Parathyroid adenoma (tissue), 2 donors: ENCODE measurements at regions not wholly inside any gene's neighbourhood (a gene's known extent, or its start where the extent isn't known, plus 50 kb on each side); places are given as distances from the start of the nearest gene placed in this dataset.

ENCODE experiments used
- H2AFZ ChIP-seq: fragments of 300-600 bp; sonication (generic); one replicate; pipeline ENCODE4 v1.7.0; 2017; ENCODE audit warnings: antibody characterized with exemption, mild to moderate bottlenecking
- H3K27ac ChIP-seq: fragments of 300-600 bp; sonication (generic); one replicate; pipeline ENCODE4 v1.7.0; 2017
- H3K27me3 ChIP-seq: fragments of 300-600 bp; sonication (generic); one replicate; pipeline ENCODE4 v1.7.0; 2017; ENCODE audit warnings: low read length; ENCODE audit not compliant: control insufficient read depth, insufficient read depth
- H3K36me3 ChIP-seq: fragments of 300-600 bp; sonication (generic); one replicate; pipeline ENCODE4 v1.7.0; 2017; ENCODE audit warnings: low read length; ENCODE audit not compliant: control insufficient read depth, insufficient read depth
- H3K4me1 ChIP-seq: fragments of 300-600 bp; sonication (generic); one replicate; pipeline ENCODE4 v1.7.0; 2017; ENCODE audit warnings: control low read depth
- H3K4me2 ChIP-seq: fragments of 300-600 bp; sonication (generic); one replicate; pipeline ENCODE4 v1.7.0; 2017; ENCODE audit warnings: low read length
- H3K4me3 ChIP-seq: fragments of 300-600 bp; sonication (generic); one replicate; pipeline ENCODE4 v1.7.0; 2017; ENCODE audit warnings: low read depth, low read length
- H3K79me2 ChIP-seq: fragments of 300-600 bp; sonication (generic); one replicate; pipeline ENCODE4 v1.7.0; 2017; ENCODE audit warnings: control low read depth
- H3K9ac ChIP-seq: fragments of 300-600 bp; sonication (generic); one replicate; pipeline ENCODE4 v1.7.0; 2017; ENCODE audit warnings: mild to moderate bottlenecking
- H3K9me3 ChIP-seq: fragments of 300-600 bp; sonication (generic); one replicate; pipeline ENCODE4 v1.7.0; 2017; ENCODE audit warnings: low read length; ENCODE audit not compliant: control insufficient read depth
- TF ChIP-seq, protein P1 (sequence below): fragments of 300-600 bp; sonication (generic); IDR thresholded peaks from one replicate; pipeline ENCODE4 v1.7.0; 2017; ENCODE audit warnings: antibody characterized with exemption, mild to moderate bottlenecking
- donor health status: primary hyperparathyroidism.

DNA sequence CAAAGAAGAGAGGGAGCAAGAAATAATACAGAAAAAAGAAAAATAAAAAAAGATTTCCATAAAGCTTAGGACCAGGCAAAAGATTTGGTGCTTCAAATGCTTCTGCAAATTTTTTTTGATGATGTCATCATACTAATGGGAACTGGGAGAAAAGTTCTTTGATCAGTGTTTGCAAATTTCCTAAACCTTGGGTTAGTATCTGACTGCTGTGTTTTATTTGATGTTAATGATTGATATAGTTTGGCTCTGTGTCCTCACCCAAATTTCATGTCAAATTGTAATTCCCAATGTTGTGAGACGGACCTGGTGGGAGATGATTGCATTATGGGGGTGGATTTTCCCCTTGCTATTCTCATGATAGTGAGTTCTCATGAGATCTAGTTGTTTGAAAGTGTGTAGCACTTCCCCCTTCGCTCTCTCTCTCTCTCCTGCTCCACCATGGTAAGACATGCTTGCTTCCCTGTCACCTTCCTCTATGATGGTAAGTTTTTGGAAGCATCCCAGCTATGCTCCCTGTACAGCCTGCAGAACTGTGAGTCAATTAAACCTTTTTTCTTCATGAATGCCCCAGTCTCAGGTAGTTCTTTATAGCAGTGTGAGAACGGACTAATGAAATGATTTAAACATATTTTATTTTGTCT lies 72.6 kb downstream of the TMEM100 start:
- TF ChIP-seq, protein P1, sequence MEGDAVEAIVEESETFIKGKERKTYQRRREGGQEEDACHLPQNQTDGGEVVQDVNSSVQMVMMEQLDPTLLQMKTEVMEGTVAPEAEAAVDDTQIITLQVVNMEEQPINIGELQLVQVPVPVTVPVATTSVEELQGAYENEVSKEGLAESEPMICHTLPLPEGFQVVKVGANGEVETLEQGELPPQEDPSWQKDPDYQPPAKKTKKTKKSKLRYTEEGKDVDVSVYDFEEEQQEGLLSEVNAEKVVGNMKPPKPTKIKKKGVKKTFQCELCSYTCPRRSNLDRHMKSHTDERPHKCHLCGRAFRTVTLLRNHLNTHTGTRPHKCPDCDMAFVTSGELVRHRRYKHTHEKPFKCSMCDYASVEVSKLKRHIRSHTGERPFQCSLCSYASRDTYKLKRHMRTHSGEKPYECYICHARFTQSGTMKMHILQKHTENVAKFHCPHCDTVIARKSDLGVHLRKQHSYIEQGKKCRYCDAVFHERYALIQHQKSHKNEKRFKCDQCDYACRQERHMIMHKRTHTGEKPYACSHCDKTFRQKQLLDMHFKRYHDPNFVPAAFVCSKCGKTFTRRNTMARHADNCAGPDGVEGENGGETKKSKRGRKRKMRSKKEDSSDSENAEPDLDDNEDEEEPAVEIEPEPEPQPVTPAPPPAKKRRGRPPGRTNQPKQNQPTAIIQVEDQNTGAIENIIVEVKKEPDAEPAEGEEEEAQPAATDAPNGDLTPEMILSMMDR = no peak
- Histone ChIP-seq H3K4me1 (no peaks in the 10 kb centered on the region), H3K36me3 (no peaks in the 10 kb centered on the region), H3K9me3 (no peaks in the 10 kb centered on the region), H3K4me2 (no peak overlapping the region), H3K79me2 (no peaks in the 10 kb centered on the region), H3K9ac (no peak overlapping the region), H3K4me3 (no peak overlapping the region), H3K27me3 (no peaks in the 10 kb centered on the region), H2AFZ (no peak overlapping the region), H3K27ac (no peak overlapping the region)

DNA sequence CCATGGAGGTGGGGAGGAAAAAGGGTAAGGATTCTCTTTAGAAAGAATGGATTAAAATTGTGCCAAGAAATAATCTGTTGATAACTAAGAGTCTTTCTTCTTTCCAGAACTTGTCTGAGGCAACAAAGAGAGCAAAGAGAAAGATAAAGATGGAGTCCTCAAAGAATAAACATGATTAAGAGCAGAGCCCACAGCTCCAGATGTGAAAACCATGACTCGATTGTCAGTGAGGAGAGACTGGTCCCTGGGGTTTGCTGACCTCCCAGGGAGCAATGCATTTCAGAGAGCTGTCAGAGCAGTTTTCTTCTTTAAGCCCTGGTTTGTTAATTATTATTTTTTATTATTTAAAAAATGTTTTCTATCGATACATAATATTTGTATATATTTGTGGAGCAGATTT lies 74.6 kb downstream of the TMEM100 start:
- H3K4me1 ChIP-seq = no peaks in the 10 kb centered on the region
- no peaks in the 10 kb centered on the region for H3K36me3 ChIP-seq
- TF ChIP-seq, protein P1 = no peak
- H3K9ac ChIP-seq = no peak overlapping the region
- no peak overlapping the region for H3K4me2 ChIP-seq
- H3K4me3 ChIP-seq = no peak overlapping the region
- H3K27ac ChIP-seq = no peak overlapping the region
- no peaks in the 10 kb centered on the region for H3K27me3 ChIP-seq
- no peak overlapping the region for H2AFZ ChIP-seq
- no peaks in the 10 kb centered on the region for H3K9me3 ChIP-seq
- no peaks in the 10 kb centered on the region for H3K79me2 ChIP-seq

DNA sequence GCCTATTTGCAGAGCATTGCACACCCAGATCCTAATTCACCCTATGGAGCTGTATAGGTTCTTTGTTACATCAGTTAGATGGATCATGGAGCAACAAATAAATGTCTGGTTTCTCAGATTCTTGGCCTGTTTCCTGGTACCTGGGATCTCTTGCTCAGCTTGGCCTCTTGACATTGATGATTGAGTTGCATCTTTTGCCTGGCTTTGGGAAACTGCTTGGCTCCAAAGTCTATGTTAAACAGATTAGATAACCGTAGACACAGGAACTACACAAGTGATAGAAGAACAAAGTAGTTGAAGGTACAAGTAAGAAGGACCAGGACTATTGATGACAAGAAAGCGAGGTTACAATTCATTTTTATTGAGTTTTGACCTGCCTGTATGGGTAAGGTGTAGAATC lies 77.3 kb downstream of the TMEM100 start:
- Histone ChIP-seq H2AFZ (no peak overlapping the region), H3K79me2 (no peaks in the 10 kb centered on the region), H3K9ac (no peak overlapping the region), H3K27me3 (no peaks in the 10 kb centered on the region), H3K4me2 (no peak overlapping the region), H3K27ac (no peak overlapping the region), H3K9me3 (no peaks in the 10 kb centered on the region), H3K4me3 (no peak overlapping the region), H3K4me1 (no peaks in the 10 kb centered on the region), H3K36me3 (no peaks in the 10 kb centered on the region)
- TF ChIP-seq, protein P1 = no peak

DNA sequence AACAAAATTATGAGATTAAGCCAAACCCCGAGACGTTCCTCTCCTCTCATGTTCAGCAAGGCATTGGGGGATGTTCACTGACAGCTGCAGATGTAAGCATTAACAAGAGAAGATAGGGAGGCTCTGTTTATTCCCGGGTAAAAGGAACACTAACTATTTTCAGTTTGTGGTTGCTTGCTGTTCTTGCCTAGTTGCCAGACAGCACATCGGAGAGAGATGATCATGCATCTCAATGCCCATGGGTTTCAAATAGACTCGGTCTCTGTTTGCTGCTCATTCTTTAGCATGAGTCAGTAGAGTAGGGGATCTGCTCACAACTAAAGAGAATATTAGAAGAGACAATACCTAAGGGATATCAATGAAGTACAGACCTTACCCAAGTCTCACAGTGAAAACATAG lies 78.3 kb downstream of the TMEM100 start:
- Histone ChIP-seq H3K27me3 (no peaks in the 10 kb centered on the region), H3K9ac (no peak overlapping the region), H3K79me2 (no peaks in the 10 kb centered on the region), H3K9me3 (no peaks in the 10 kb centered on the region), H2AFZ (no peak overlapping the region), H3K4me2 (no peak overlapping the region), H3K4me1 (no peaks in the 10 kb centered on the region), H3K36me3 (no peaks in the 10 kb centered on the region), H3K27ac (no peak overlapping the region), H3K4me3 (no peak overlapping the region)
- TF ChIP-seq, protein P1 = no peak

DNA sequence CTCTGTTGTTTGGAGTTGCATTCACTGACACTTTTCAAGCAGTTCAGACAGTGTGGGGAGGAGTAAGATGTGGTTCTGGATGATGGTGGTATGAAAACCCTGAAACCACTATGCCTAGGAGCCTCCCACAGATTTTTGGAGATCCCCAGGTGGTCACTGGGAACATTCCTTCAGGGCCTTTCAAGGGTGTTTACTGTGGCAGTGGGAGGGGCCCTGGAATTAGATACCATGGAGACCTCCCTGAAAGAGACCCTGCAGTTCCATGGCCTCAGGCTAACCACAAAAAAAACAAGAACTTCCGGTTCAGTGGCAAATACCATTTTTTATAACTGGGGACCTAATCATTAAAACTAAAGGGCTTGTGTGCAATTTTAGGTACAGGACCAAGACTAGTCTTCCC lies 79.9 kb downstream of the TMEM100 start:
- no peak overlapping the region for H3K4me2 ChIP-seq
- no peaks in the 10 kb centered on the region for H3K79me2 ChIP-seq
- no peak overlapping the region for H3K9ac ChIP-seq
- no peaks in the 10 kb centered on the region for H3K4me1 ChIP-seq
- TF ChIP-seq, protein P1 = no peak
- no peak overlapping the region for H3K4me3 ChIP-seq
- H3K27ac ChIP-seq = no peak overlapping the region
- H3K36me3 ChIP-seq = no peaks in the 10 kb centered on the region
- no peak overlapping the region for H2AFZ ChIP-seq
- no peaks in the 10 kb centered on the region for H3K27me3 ChIP-seq
- H3K9me3 ChIP-seq = no peaks in the 10 kb centered on the region
